ENCODE measurements at regions not wholly inside any gene's neighbourhood (a gene's known extent, or its start where the extent isn't known, plus 50 kb on each side); places are given as distances from the start of the nearest gene placed in this dataset.

- no peak for TF ChIP-seq EP300 (IDR thresholded peaks at IDR 0.05)
- TF ChIP-seq CTCF (IDR thresholded peaks at IDR 0.05) = no peak
Measured at GRCh38 chr3:81198756-81199155, 562.7 kb downstream of the GBE1 start.

Measured in gastroesophageal sphincter (tissue), 3 donors.